ENCODE measurements at regions not wholly inside any gene's neighbourhood (a gene's known extent, or its start where the extent isn't known, plus 50 kb on each side); places are given as distances from the start of the nearest gene placed in this dataset.

- no peak for TF ChIP-seq POLR2AphosphoS5 (IDR thresholded peaks at IDR 0.05; ENCODE audit: low read depth, low read length)
- no peak for TF ChIP-seq TAF1 (IDR thresholded peaks at IDR 0.05; ENCODE audit: borderline replicate concordance, low read depth, low read length)
- no peak for TF ChIP-seq POLR2A (IDR thresholded peaks at IDR 0.05; ENCODE audit: low read depth, low read length)
These were observed 863.2 kb downstream of the TRIML1 start for GRCh38 chr4:189002475-189002874.

All from GM12892 (cell line).